ENCODE measurements at regions not wholly inside any gene's neighbourhood (a gene's known extent, or its start where the extent isn't known, plus 50 kb on each side); places are given as distances from the start of the nearest gene placed in this dataset.

DNA sequence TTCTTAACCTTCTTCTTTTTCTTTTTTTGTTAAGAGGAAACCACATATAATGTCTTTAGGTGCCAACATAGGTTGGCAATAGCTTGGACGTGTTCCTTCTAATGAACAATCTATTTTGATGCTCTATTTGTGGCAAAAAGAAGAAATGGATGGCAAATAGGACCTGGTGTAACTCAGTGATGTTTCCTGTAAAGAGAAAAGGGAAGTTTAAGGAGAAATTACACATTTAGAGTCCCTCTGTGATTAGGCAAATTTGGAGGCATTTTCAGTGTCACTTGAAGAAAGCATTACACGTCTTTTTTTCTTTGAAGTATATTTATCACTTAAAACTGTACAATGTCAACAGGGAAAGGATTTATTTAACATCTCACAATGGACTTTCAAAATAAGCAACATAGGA lies 327.1 kb downstream of the ZIC1 start:
- TF ChIP-seq EP300 (IDR thresholded peaks at IDR 0.05; ENCODE audit: borderline replicate concordance), result no peak
- no peak for TF ChIP-seq TEAD4 (IDR thresholded peaks at IDR 0.05)
- no peak for TF ChIP-seq TAF1 (IDR thresholded peaks at IDR 0.05; ENCODE audit: low read depth)
- TF ChIP-seq, protein P1, sequence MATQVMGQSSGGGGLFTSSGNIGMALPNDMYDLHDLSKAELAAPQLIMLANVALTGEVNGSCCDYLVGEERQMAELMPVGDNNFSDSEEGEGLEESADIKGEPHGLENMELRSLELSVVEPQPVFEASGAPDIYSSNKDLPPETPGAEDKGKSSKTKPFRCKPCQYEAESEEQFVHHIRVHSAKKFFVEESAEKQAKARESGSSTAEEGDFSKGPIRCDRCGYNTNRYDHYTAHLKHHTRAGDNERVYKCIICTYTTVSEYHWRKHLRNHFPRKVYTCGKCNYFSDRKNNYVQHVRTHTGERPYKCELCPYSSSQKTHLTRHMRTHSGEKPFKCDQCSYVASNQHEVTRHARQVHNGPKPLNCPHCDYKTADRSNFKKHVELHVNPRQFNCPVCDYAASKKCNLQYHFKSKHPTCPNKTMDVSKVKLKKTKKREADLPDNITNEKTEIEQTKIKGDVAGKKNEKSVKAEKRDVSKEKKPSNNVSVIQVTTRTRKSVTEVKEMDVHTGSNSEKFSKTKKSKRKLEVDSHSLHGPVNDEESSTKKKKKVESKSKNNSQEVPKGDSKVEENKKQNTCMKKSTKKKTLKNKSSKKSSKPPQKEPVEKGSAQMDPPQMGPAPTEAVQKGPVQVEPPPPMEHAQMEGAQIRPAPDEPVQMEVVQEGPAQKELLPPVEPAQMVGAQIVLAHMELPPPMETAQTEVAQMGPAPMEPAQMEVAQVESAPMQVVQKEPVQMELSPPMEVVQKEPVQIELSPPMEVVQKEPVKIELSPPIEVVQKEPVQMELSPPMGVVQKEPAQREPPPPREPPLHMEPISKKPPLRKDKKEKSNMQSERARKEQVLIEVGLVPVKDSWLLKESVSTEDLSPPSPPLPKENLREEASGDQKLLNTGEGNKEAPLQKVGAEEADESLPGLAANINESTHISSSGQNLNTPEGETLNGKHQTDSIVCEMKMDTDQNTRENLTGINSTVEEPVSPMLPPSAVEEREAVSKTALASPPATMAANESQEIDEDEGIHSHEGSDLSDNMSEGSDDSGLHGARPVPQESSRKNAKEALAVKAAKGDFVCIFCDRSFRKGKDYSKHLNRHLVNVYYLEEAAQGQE (IDR thresholded peaks at IDR 0.05; ENCODE audit: low read depth), result no peak
- TF ChIP-seq CREB1 (IDR thresholded peaks at IDR 0.05; ENCODE audit: low read depth), result no peak
- TF ChIP-seq TCF12 (IDR thresholded peaks at IDR 0.05; ENCODE audit: low read depth), result no peak
- TF ChIP-seq, protein P2, sequence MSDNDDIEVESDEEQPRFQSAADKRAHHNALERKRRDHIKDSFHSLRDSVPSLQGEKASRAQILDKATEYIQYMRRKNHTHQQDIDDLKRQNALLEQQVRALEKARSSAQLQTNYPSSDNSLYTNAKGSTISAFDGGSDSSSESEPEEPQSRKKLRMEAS (IDR thresholded peaks at IDR 0.05), result no peak
- TF ChIP-seq EGR1 (IDR thresholded peaks at IDR 0.05), result no peak
- TF ChIP-seq YY1 (IDR thresholded peaks at IDR 0.05; ENCODE audit: low read depth), result no peak
- TF ChIP-seq, protein P3, sequence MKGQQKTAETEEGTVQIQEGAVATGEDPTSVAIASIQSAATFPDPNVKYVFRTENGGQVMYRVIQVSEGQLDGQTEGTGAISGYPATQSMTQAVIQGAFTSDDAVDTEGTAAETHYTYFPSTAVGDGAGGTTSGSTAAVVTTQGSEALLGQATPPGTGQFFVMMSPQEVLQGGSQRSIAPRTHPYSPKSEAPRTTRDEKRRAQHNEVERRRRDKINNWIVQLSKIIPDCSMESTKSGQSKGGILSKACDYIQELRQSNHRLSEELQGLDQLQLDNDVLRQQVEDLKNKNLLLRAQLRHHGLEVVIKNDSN (IDR thresholded peaks at IDR 0.05), result no peak
- TF ChIP-seq CEBPB (IDR thresholded peaks at IDR 0.05), result no peak
- no peak for TF ChIP-seq NFIC (IDR thresholded peaks at IDR 0.05)
- no peak for TF ChIP-seq RAD21 (IDR thresholded peaks at IDR 0.05; ENCODE audit: low read depth)
- no peak for TF ChIP-seq FOXM1 (IDR thresholded peaks at IDR 0.05; ENCODE audit: borderline replicate concordance, low read depth)
